Astrocyte (in vitro differentiated cells and primary cell): ENCODE measurements at regions not wholly inside any gene's neighbourhood (a gene's known extent, or its start where the extent isn't known, plus 50 kb on each side); places are given as distances from the start of the nearest gene placed in this dataset.

Experiments
- CTCF ChIP-seq: IDR thresholded peaks from 2 replicates; pipeline ENCODE4 v1.5.1; 2011; ENCODE audit warnings: low read depth, mild to moderate bottlenecking, inconsistent platforms, low read length, moderate library complexity; ENCODE audit not compliant: insufficient read depth
- EZH2 ChIP-seq: IDR thresholded peaks from 2 replicates; pipeline ENCODE4 v1.6.1; 2012; ENCODE audit warnings: mild to moderate bottlenecking, low read length, inconsistent platforms; ENCODE audit not compliant: insufficient read depth

GRCh38 chr13:78190296-78190695 lies 271.7 kb upstream of the EDNRB start:
- TF ChIP-seq CTCF (no peak), EZH2 (no peak)
